Lung (tissue), 11 donors: ENCODE measurements at regions not wholly inside any gene's neighbourhood (a gene's known extent, or its start where the extent isn't known, plus 50 kb on each side); places are given as distances from the start of the nearest gene placed in this dataset.

Experiments
- ATAC-seq: fragments of 200-7000 bp; cut with Tn5 transposase; one replicate; pipeline ENCODE4 v1.9.1; 2020; ENCODE audit warnings: moderate number of reproducible peaks; ENCODE audit not compliant: insufficient read depth, low FRiP score
- DNase-seq, 3 donors: peaks; one replicate each; pipeline ENCODE4 v3.0.0-alpha.2; 2013 to 2017
- H3K27ac ChIP-seq, 2 donors: one replicate each; pipeline ENCODE4 v1.5.1; 2013; ENCODE audit warnings: mild to moderate bottlenecking in 2 of 2, moderate library complexity in 2 of 2, control low read depth in 1 of 2, inconsistent platforms in 1 of 2, low read depth in 1 of 2, low read length in 1 of 2
- H3K27me3 ChIP-seq, 3 donors: one replicate each; pipeline ENCODE4 v1.5.1; 2013; ENCODE audit warnings: low read length in 2 of 3; ENCODE audit not compliant: control insufficient read depth in 3 of 3, insufficient read depth in 3 of 3
- H3K36me3 ChIP-seq, 4 donors: one replicate each; pipeline ENCODE4 v1.5.1; 2013; ENCODE audit warnings: low read length in 4 of 4, mild to moderate bottlenecking in 1 of 4, moderate library complexity in 1 of 4; ENCODE audit not compliant: control insufficient read depth in 4 of 4, insufficient read depth in 4 of 4
- H3K4me1 ChIP-seq, 5 donors: one replicate each; pipeline ENCODE4 v1.5.1; 2013; ENCODE audit warnings: low read length in 5 of 5, mild to moderate bottlenecking in 2 of 5, moderate library complexity in 1 of 5; ENCODE audit not compliant: control insufficient read depth in 5 of 5, insufficient read depth in 5 of 5
- H3K4me3 ChIP-seq: one replicate; pipeline ENCODE4 v1.5.1; 2013; ENCODE audit warnings: mild to moderate bottlenecking, control low read depth, moderate library complexity
- H3K9ac ChIP-seq, 2 donors: one replicate each; pipeline ENCODE4 v1.5.1; 2013; ENCODE audit warnings: low read length in 2 of 2, control low read depth in 1 of 2; ENCODE audit not compliant: insufficient read depth in 1 of 2
- H3K9me3 ChIP-seq, 4 donors: one replicate each; pipeline ENCODE4 v1.5.1; 2013; ENCODE audit warnings: low read length in 3 of 4, mild to moderate bottlenecking in 1 of 4, moderate library complexity in 1 of 4; ENCODE audit not compliant: control insufficient read depth in 4 of 4, insufficient read depth in 3 of 4
- CTCF ChIP-seq: IDR thresholded peaks from 2 replicates; pipeline ENCODE4 v1.5.1; 2012; ENCODE audit warnings: mild to moderate bottlenecking; ENCODE audit errors: control extremely low read depth, extremely low read depth
- WGBS, 2 donors: extraction: QIAGEN DNeasy Blood & Tissue Kit; methylation state at CpG; one replicate each; pipeline ENCODE4 v1.1.7; 2013; 5-methylcytosine and 5-hydroxymethylcytosine counted together
- donor health status: control.
- donor health status: control.
- donor health status: Bipolar disorder and iron deficiency.
- donor health status: healthy.
- donor health status: DM: yes; HTN: yes; CAD: no.

GRCh38 chr1:86235852-86236251 lies 79.3 kb upstream of the COL24A1 start:
- 95 to 96% methylated on average over 3 of the region's 3 CpGs for WGBS, 2 donors
- ATAC-seq (no peak), DNase-seq (no peak)
- H3K27ac ChIP-seq, result no peak overlapping the region
- H3K27me3 ChIP-seq, result no peaks in the 10 kb centered on the region
- no peaks in the 10 kb centered on the region for H3K9me3 ChIP-seq
- peaks cover 0 to 14% (median 1%) of the 10 kb centered on the region in 5 donors for H3K4me1 ChIP-seq
- no peak overlapping the region for H3K9ac ChIP-seq
- H3K36me3 ChIP-seq, result no peaks in the 10 kb centered on the region
- no peak for TF ChIP-seq CTCF
- H3K4me3 ChIP-seq, result no peak overlapping the region

- Histone ChIP-seq H3K36me3 (no peaks in the 10 kb centered on the region), H3K4me3 (no peak overlapping the region), H3K27ac (no peak overlapping the region), H3K27me3 (no peaks in the 10 kb centered on the region), H3K4me1 (peaks cover 0 to 12% (median 1%) of the 10 kb centered on the region in 5 donors), H3K9me3 (no peaks in the 10 kb centered on the region), H3K9ac (no peak overlapping the region)
- DNase-seq (no peak), ATAC-seq (no peak)
- 16 to 55% methylated on average over 1 of the region's 1 CpG for WGBS, 2 donors
- TF ChIP-seq CTCF, result no peak
Observed at GRCh38 chr1:86233403-86233802, 76.8 kb upstream of the COL24A1 start.

- WGBS, 2 donors, result 69 to 96% methylated on average over 1 of the region's 1 CpG
- no peak overlapping the region for H3K9ac ChIP-seq
- no peak overlapping the region for H3K4me3 ChIP-seq
- H3K27ac ChIP-seq, result no peak overlapping the region
- no peaks in the 10 kb centered on the region for H3K36me3 ChIP-seq
- TF ChIP-seq CTCF, result no peak
- DNase-seq, result no peak
- H3K4me1 ChIP-seq, result peaks cover 0 to 1% (median 0%) of the 10 kb centered on the region in 5 donors
- ATAC-seq, result no peak
- H3K9me3 ChIP-seq, result no peaks in the 10 kb centered on the region
- H3K27me3 ChIP-seq, result no peaks in the 10 kb centered on the region
Observed at GRCh38 chr1:86231076-86231475, 74.5 kb upstream of the COL24A1 start.

- Histone ChIP-seq H3K27ac (no peak overlapping the region), H3K36me3 (no peaks in the 10 kb centered on the region), H3K9me3 (no peaks in the 10 kb centered on the region), H3K4me1 (peaks cover 0 to 1% (median 0%) of the 10 kb centered on the region in 5 donors), H3K9ac (no peak overlapping the region), H3K4me3 (no peak overlapping the region), H3K27me3 (no peaks in the 10 kb centered on the region)
- no peak for TF ChIP-seq CTCF
- no peak for ATAC-seq
- DNase-seq, result peak in 1 of 3 donors; percentile 37
- 84 to 91% methylated on average over 2 of the region's 2 CpGs for WGBS, 2 donors
Observed at GRCh38 chr1:86229405-86229975, 72.9 kb upstream of the COL24A1 start.
